ENCODE measurements at regions not wholly inside any gene's neighbourhood (a gene's known extent, or its start where the extent isn't known, plus 50 kb on each side); places are given as distances from the start of the nearest gene placed in this dataset.

- SMC1A ChIA-PET (ENCODE audit: uncharacterized antibody, unreplicated experiment) = interaction anchor here (0.6 kb wide), 1 partner anchor 366 kb away, joined by 3 read pairs; no protein-coding TSS in a partner anchor
Measured at GRCh38 chr11:105324156-105324555, 184.6 kb upstream of the CARD18 start.

GRCh38 chr11:105321696-105322095 lies 182.1 kb upstream of the CARD18 start:
- RAD21 ChIA-PET (ENCODE audit: unreplicated experiment) = no interaction called here
- no peaks in the 10 kb centered on the region for H3K79me2 ChIP-seq (ENCODE audit: control insufficient read depth, insufficient read depth, low read length)
- H3K9me3 ChIP-seq (replicated peaks; ENCODE audit: control insufficient read depth, insufficient read depth, low read length) = no peaks in the 10 kb centered on the region
- DNase-seq (ENCODE audit: low read depth, low spot score) (no peak), ATAC-seq (no peak), FAIRE-seq (no peak)
- no peak for TF ChIP-seq ZZZ3 (IDR thresholded peaks at IDR 0.05; ENCODE audit: control insufficient read depth, insufficient read length, low read depth)
- TF ChIP-seq USF1 (IDR thresholded peaks at IDR 0.05; ENCODE audit: borderline replicate concordance, extremely low read length, insufficient read depth, low read depth, low read length) = no peak
- TF ChIP-seq KDM1A (IDR thresholded peaks at IDR 0.05; ENCODE audit: borderline replicate concordance) = no peak
- no peak for TF ChIP-seq ASH2L (IDR thresholded peaks at IDR 0.05; ENCODE audit: borderline replicate concordance, low read depth)
- no peak for TF ChIP-seq SP1 (IDR thresholded peaks at IDR 0.05; ENCODE audit: low read depth, low read length)
- no peak for TF ChIP-seq MYC (IDR thresholded peaks at IDR 0.05; ENCODE audit: insufficient read depth, insufficient read length, insufficient replicate concordance, low read length, severe bottlenecking)
- TF ChIP-seq CBX5 (IDR thresholded peaks at IDR 0.05; ENCODE audit: low read depth) = no peak
- TF ChIP-seq TCF3 (IDR thresholded peaks at IDR 0.05; ENCODE audit: borderline replicate concordance, insufficient read depth, low read depth, low read length) = no peak
- TF ChIP-seq RCOR1 (conservative IDR thresholded peaks at IDR 0.05; ENCODE audit: low read depth, low read length) = no peak
- no peak for TF ChIP-seq JUND (IDR thresholded peaks at IDR 0.05; ENCODE audit: low read depth, low read length)
- H3K9ac ChIP-seq (ENCODE audit: control insufficient read depth, insufficient read depth, low read length) = no peak overlapping the region
- POLR2A ChIA-PET = no interaction called here
- H3K4me1 ChIP-seq (ENCODE audit: control insufficient read depth, insufficient read depth, low read length) = no peaks in the 10 kb centered on the region
- H4K20me1 ChIP-seq (ENCODE audit: control insufficient read depth, insufficient read depth) = no peaks in the 10 kb centered on the region
- in situ Hi-C loops (cut with MboI) (no loop called here), intact Hi-C loops (cut with micrococcal nuclease; ENCODE audit: unreplicated experiment) (no loop called here)
- no TSS peak for BruUV-seq (replicated peaks)
- H3K36me3 ChIP-seq (ENCODE audit: control insufficient read depth in 2 of 2, insufficient read depth in 2 of 2, low read length in 1 of 2) = no peaks in the 10 kb centered on the region
- H3K4me2 ChIP-seq (ENCODE audit: control insufficient read depth, insufficient read depth) = no peak overlapping the region
- no peaks in the 10 kb centered on the region; a peak in 1 of 4 replicates for H3K27me3 ChIP-seq (replicated peaks in 1 of 2; ENCODE audit: control insufficient read depth in 2 of 2, insufficient read depth in 2 of 2, low read length in 1 of 2)
- H3K27ac ChIP-seq (ENCODE audit: control insufficient read depth, insufficient read depth) = no peak overlapping the region
- SMC1A ChIA-PET (ENCODE audit: uncharacterized antibody, unreplicated experiment) = no interaction called here
- 0% methylated on average over 2 of the region's 2 CpGs for WGBS (ENCODE audit: insufficient coverage, insufficient replicate concordance, low lambda C conversion rate, missing lambda C conversion rate)
- CTCF ChIA-PET = interaction anchor here (2.0 kb wide), 1 partner anchor 9 kb away, joined by 4 read pairs; no protein-coding TSS in a partner anchor
- H2AFZ ChIP-seq (ENCODE audit: control insufficient read depth, low read depth, low read length) = no peak overlapping the region
- H3K4me3 ChIP-seq = no peak overlapping the region

More at GRCh38 chr11:105324156-105324555, 184.6 kb upstream of the CARD18 start:
- FAIRE-seq (no peak), ATAC-seq (no peak), DNase-seq (ENCODE audit: low read depth, low spot score) (no peak)
- no peaks in the 10 kb centered on the region for H3K79me2 ChIP-seq (ENCODE audit: control insufficient read depth, insufficient read depth, low read length)
- H3K27ac ChIP-seq (ENCODE audit: control insufficient read depth, insufficient read depth) = no peak overlapping the region
- POLR2A ChIA-PET = no interaction called here
- H3K9ac ChIP-seq (ENCODE audit: control insufficient read depth, insufficient read depth, low read length) = no peak overlapping the region
- CTCF ChIA-PET = no interaction called here
- 60% methylated on average over 7 of the region's 7 CpGs for WGBS (ENCODE audit: insufficient coverage, insufficient replicate concordance, low lambda C conversion rate, missing lambda C conversion rate)
- H3K27me3 ChIP-seq (replicated peaks in 1 of 2; ENCODE audit: control insufficient read depth in 2 of 2, insufficient read depth in 2 of 2, low read length in 1 of 2) = no peaks in the 10 kb centered on the region; a peak in 1 of 4 replicates
- no peaks in the 10 kb centered on the region for H3K9me3 ChIP-seq (replicated peaks; ENCODE audit: control insufficient read depth, insufficient read depth, low read length)
- no TSS peak for BruUV-seq (replicated peaks)
- no peaks in the 10 kb centered on the region for H4K20me1 ChIP-seq (ENCODE audit: control insufficient read depth, insufficient read depth)
- intact Hi-C loops (cut with micrococcal nuclease; ENCODE audit: unreplicated experiment) (no loop called here), in situ Hi-C loops (cut with MboI) (no loop called here)
- no peak overlapping the region for H2AFZ ChIP-seq (ENCODE audit: control insufficient read depth, low read depth, low read length)
- no peak overlapping the region for H3K4me3 ChIP-seq
- H3K36me3 ChIP-seq (ENCODE audit: control insufficient read depth in 2 of 2, insufficient read depth in 2 of 2, low read length in 1 of 2) = no peaks in the 10 kb centered on the region
- TF ChIP-seq ZSCAN29 (IDR thresholded peaks at IDR 0.05) = no peak
- no peak for TF ChIP-seq SUPT20H (IDR thresholded peaks at IDR 0.05; ENCODE audit: borderline replicate concordance, control insufficient read depth, low read depth, low read length)
- H3K4me2 ChIP-seq (ENCODE audit: control insufficient read depth, insufficient read depth) = no peak overlapping the region
- RAD21 ChIA-PET (ENCODE audit: unreplicated experiment) = no interaction called here
- no peaks in the 10 kb centered on the region for H3K4me1 ChIP-seq (ENCODE audit: control insufficient read depth, insufficient read depth, low read length)

All from GM12878 (cell line).